ENCODE measurements at regions not wholly inside any gene's neighbourhood (a gene's known extent, or its start where the extent isn't known, plus 50 kb on each side); places are given as distances from the start of the nearest gene placed in this dataset.

- TF ChIP-seq POLR2A (IDR thresholded peaks at IDR 0.05; ENCODE audit: low read depth, low read length) (no peak), POLR2AphosphoS5 (IDR thresholded peaks at IDR 0.05; ENCODE audit: low read depth, low read length) (no peak), TAF1 (IDR thresholded peaks at IDR 0.05; ENCODE audit: low read depth, low read length) (no peak), SPI1 (IDR thresholded peaks at IDR 0.05; ENCODE audit: low read depth, low read length) (no peak), POU2F2 (IDR thresholded peaks at IDR 0.05; ENCODE audit: low read depth, low read length) (no peak), PAX5 (IDR thresholded peaks at IDR 0.05; ENCODE audit: insufficient read depth, low read length, severe bottlenecking) (no peak)
Observed at GRCh38 chr4:126599746-126600145, 1033.0 kb upstream of the INTU start.
